Hepatocyte (in vitro differentiated cells): ENCODE measurements at regions not wholly inside any gene's neighbourhood (a gene's known extent, or its start where the extent isn't known, plus 50 kb on each side); places are given as distances from the start of the nearest gene placed in this dataset.

Experiments
- DNase-seq: peaks from one replicate; pipeline ENCODE4 v3.0.0-alpha.2; 2016; ENCODE audit warnings: low spot score
- H2AFZ ChIP-seq: fragments of 200-600 bp; sonication (generic); 2 replicates; pipeline ENCODE4 v1.6.0; 2016; ENCODE audit warnings: antibody characterized with exemption, mild to moderate bottlenecking
- H3K27ac ChIP-seq: fragments of 200-600 bp; sonication (generic); 2 replicates; pipeline ENCODE4 v1.5.1; 2016; ENCODE audit warnings: mild to moderate bottlenecking
- H3K27me3 ChIP-seq: fragments of 200-600 bp; sonication (generic); 2 replicates; pipeline ENCODE4 v1.6.1; 2016
- H3K36me3 ChIP-seq: fragments of 200-600 bp; sonication (generic); replicated peaks from 2 replicates; pipeline ENCODE4 v1.5.1; 2016; ENCODE audit warnings: low read depth; ENCODE audit not compliant: insufficient read depth
- H3K4me1 ChIP-seq: fragments of 200-600 bp; sonication (generic); 2 replicates; pipeline ENCODE4 v1.5.1; 2016; ENCODE audit warnings: mild to moderate bottlenecking, moderate library complexity; ENCODE audit not compliant: insufficient read depth
- H3K4me2 ChIP-seq: fragments of 200-600 bp; sonication (generic); 2 replicates; pipeline ENCODE4 v1.6.0; 2016
- H3K4me3 ChIP-seq: fragments of 200-600 bp; sonication (generic); 2 replicates; pipeline ENCODE4 v1.5.1; 2016; ENCODE audit warnings: mild to moderate bottlenecking
- H3K79me2 ChIP-seq: fragments of 200-600 bp; sonication (generic); 2 replicates; pipeline ENCODE4 v1.6.0; 2017; ENCODE audit warnings: mild to moderate bottlenecking
- H3K9me2 ChIP-seq: fragments of 200-600 bp; sonication (generic); replicated peaks from 2 replicates; pipeline ENCODE4 v1.6.0; 2017; ENCODE audit warnings: mild to moderate bottlenecking; ENCODE audit not compliant: insufficient read depth
- H3K9me3 ChIP-seq: fragments of 200-600 bp; sonication (generic); 2 replicates; pipeline ENCODE4 v1.5.1; 2016; ENCODE audit warnings: low read depth, mild to moderate bottlenecking
- H4K20me1 ChIP-seq: fragments of 200-600 bp; sonication (generic); 2 replicates; pipeline ENCODE4 v1.6.0; 2016; ENCODE audit warnings: mild to moderate bottlenecking; ENCODE audit not compliant: insufficient read depth, poor library complexity, severe bottlenecking
- CTCF ChIP-seq: fragments of 200-600 bp; sonication (generic); IDR thresholded peaks from 2 replicates; pipeline ENCODE4 v1.5.1; 2016; ENCODE audit warnings: antibody characterized with exemption, mild to moderate bottlenecking; ENCODE audit not compliant: poor library complexity
- EZH2 ChIP-seq: fragments of 200-600 bp; sonication (generic); IDR thresholded peaks from 2 replicates; pipeline ENCODE4 v1.6.1; 2016; ENCODE audit warnings: antibody characterized with exemption, mild to moderate bottlenecking, borderline replicate concordance
- EZH2phosphoT487 ChIP-seq: fragments of 200-600 bp; sonication (generic); IDR thresholded peaks from one replicate; pipeline ENCODE4 v1.6.1; 2018; ENCODE audit warnings: antibody characterized with exemption, mild to moderate bottlenecking, low read depth, moderate library complexity; ENCODE audit not compliant: unreplicated experiment, severe bottlenecking
- WGBS: methylation state at CpG from one replicate; pipeline ENCODE4 v1.1.6; 2016; ENCODE audit warnings: low lambda C conversion rate; ENCODE audit errors: missing lambda C conversion rate; 5-methylcytosine and 5-hydroxymethylcytosine counted together

- no peak for DNase-seq
- H3K9me3 ChIP-seq: peaks cover 3% of the 10 kb centered on the region
- no peak overlapping the region for H2AFZ ChIP-seq
- H3K9me2 ChIP-seq: no peaks in the 10 kb centered on the region
- H3K4me3 ChIP-seq: no peak overlapping the region
- no peaks in the 10 kb centered on the region for H3K27me3 ChIP-seq
- H4K20me1 ChIP-seq: no peaks in the 10 kb centered on the region
- no peak overlapping the region for H3K4me2 ChIP-seq
- no peak overlapping the region for H3K27ac ChIP-seq
- H3K79me2 ChIP-seq: no peaks in the 10 kb centered on the region
- H3K36me3 ChIP-seq: no peaks in the 10 kb centered on the region
- WGBS: 86% methylated on average over 4 of the region's 4 CpGs
- no peaks in the 10 kb centered on the region for H3K4me1 ChIP-seq
- TF ChIP-seq EZH2phosphoT487 (no peak), EZH2 (no peak), CTCF (no peak)
Observed at GRCh38 chr2:22530131-22530530, 854.8 kb upstream of the KLHL29 start.

DNA sequence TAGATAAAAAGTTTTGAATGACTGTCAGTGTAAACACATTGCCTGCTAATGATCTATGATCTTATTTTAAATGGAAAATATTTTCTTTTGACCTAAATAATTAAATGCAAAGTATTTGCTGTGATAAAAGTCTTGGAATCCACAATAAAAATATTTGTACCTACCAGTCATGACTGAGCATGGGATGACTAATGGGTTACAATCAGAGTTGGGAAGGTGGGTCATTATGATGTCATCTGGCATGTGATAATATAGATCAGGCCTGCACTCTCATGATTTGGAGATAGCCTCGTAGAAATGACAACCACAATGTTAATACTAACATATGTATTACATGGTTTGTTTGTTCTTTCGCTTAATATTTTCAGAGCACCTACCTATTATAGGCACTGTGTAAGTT lies 848.8 kb upstream of the KLHL29 start:
- WGBS: 72% methylated on average over 2 of the region's 2 CpGs
- Histone ChIP-seq H3K79me2 (no peaks in the 10 kb centered on the region), H3K9me2 (no peaks in the 10 kb centered on the region), H3K36me3 (no peaks in the 10 kb centered on the region), H2AFZ (no peak overlapping the region), H3K27me3 (no peaks in the 10 kb centered on the region), H3K4me2 (no peak overlapping the region), H3K4me1 (no peaks in the 10 kb centered on the region), H3K9me3 (no peaks in the 10 kb centered on the region), H4K20me1 (no peaks in the 10 kb centered on the region), H3K27ac (no peak overlapping the region), H3K4me3 (no peak overlapping the region)
- DNase-seq: no peak
- TF ChIP-seq EZH2phosphoT487 (no peak), EZH2 (no peak), CTCF (no peak)

- no peaks in the 10 kb centered on the region for H3K36me3 ChIP-seq
- H3K9me2 ChIP-seq: no peaks in the 10 kb centered on the region
- DNase-seq: no peak
- H3K27me3 ChIP-seq: no peaks in the 10 kb centered on the region
- no peak for TF ChIP-seq EZH2phosphoT487
- H2AFZ ChIP-seq: no peak overlapping the region
- no peaks in the 10 kb centered on the region for H3K4me1 ChIP-seq
- no peak overlapping the region for H3K4me3 ChIP-seq
- no peaks in the 10 kb centered on the region for H3K9me3 ChIP-seq
- H3K4me2 ChIP-seq: no peak overlapping the region
- H4K20me1 ChIP-seq: no peaks in the 10 kb centered on the region
- no peaks in the 10 kb centered on the region for H3K79me2 ChIP-seq
- no peak overlapping the region for H3K27ac ChIP-seq
- 95% methylated on average over 1 of the region's 1 CpG for WGBS
Observed at GRCh38 chr2:22554453-22554852, 830.5 kb upstream of the KLHL29 start.

DNA sequence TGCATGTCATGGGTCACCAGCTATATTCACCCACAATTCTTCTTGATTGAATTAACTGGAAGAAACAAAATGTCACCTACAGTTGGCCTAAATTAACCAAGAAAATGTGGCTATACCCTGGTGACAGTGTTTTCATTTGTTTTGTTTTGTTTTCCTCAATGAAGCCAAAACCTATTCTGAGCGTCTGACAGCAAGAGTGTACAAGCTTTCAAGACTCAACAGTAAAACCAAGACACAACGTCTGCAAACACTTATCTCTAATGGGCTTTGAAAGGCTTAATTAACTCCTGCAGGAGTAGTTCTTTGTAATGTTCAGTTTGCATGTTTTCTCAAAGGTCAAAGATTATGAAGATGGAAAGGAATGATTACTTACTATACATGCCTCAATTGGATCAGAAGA lies 827.6 kb upstream of the KLHL29 start:
- no peaks in the 10 kb centered on the region for H3K36me3 ChIP-seq
- H3K27me3 ChIP-seq: no peaks in the 10 kb centered on the region
- no peak overlapping the region for H3K27ac ChIP-seq
- 22% methylated on average over 2 of the region's 2 CpGs for WGBS
- no peaks in the 10 kb centered on the region for H3K79me2 ChIP-seq
- H3K9me3 ChIP-seq: no peaks in the 10 kb centered on the region
- H3K4me1 ChIP-seq: no peaks in the 10 kb centered on the region
- H3K4me2 ChIP-seq: no peak overlapping the region
- TF ChIP-seq CTCF (no peak), EZH2phosphoT487 (no peak), EZH2 (no peak)
- no peak overlapping the region for H2AFZ ChIP-seq
- DNase-seq: no peak
- H3K9me2 ChIP-seq: no peaks in the 10 kb centered on the region
- no peaks in the 10 kb centered on the region for H4K20me1 ChIP-seq
- no peak overlapping the region for H3K4me3 ChIP-seq
